SIG-M5 treated with dmso at 0.1 percent for 504 hours (cell line): ENCODE measurements at regions not wholly inside any gene's neighbourhood (a gene's known extent, or its start where the extent isn't known, plus 50 kb on each side); places are given as distances from the start of the nearest gene placed in this dataset.

Experiments used
- DNase-seq: peaks from one replicate; lab custom pipeline; 2025; ENCODE audit not compliant: unreplicated experiment; lab: John Stamatoyannopoulos, UW

DNA sequence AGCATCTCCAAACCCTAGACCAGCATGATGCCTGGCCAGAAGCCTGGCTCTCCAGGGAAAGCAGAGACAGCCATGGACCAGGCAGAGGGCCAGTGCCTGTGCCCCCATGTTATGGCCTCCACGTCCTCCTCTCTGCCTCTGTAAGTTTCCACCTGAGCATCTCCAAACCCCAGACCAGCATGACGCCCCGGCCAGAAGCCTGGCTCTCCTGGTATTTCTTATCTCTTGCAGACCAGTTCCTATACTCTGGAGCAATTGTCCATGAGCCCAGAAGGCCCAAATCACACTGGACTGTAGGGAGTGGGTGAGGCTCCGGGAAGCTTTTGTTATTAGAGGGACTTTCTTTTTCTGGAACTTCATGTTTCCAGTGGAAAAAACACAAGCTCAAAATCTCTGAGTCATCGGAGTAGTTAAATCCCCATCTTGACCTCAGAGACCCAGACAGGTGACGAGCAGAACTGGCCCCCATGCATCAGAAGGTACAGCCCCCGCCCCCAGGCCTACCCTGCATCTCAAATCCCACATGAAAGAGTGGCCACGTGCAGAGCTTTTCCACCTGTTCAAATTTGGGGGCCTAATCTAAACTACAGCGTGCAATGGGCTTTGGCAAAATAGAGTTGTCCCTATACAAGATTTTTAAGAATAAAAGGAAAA lies 110.2 kb upstream of the FOXQ1 start:
- no peak for DNase-seq

DNA sequence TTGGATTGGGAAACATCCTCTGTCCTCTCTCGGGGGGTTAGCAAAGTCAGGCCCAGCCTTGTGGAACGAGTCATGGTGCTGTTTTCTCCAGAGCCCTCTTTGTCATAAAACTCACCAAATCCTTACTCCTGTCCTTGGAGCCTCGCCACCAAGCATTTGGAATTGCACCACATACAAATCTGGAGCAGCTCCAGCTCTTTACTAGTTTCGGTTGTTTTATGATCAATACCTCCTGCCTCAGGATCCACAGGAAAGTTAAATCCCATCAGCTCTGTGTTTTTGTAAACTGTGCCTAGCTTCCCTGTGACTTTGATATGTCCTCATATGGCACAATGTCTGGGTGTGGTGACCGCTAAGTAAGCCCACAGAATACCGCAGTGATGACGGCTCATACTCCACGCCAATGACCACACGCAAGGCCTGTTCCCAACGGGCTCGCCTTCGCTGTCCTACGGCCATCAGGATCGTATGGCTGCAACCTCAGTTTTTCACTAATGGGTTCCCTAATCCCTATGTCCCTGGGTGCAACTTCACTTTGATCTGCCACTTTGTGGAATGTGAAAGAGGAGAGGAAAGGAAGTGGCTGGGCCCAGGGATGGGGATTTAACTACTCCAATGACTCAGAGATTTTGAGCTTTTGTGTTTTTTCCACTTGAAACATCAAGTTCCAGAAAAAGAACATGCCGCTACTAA lies 111.3 kb upstream of the FOXQ1 start:
- no peak for DNase-seq

DNA sequence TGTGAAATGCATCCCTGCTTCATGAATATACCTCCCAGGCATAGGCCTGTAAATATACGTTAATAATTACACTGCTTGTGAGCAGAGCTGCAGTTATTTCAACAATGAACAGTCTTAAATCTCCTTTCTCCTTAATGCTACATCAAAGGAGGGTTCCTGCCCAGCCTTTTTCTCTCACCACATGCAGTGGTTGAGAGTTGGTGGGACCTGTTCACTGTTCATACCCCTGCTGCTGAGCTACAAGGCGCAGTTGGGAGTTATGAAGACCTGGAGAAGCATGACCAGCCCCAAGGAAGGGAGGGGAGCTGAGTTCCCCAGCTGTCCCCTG lies 111.9 kb upstream of the FOXQ1 start:
- DNase-seq, result no peak

DNA sequence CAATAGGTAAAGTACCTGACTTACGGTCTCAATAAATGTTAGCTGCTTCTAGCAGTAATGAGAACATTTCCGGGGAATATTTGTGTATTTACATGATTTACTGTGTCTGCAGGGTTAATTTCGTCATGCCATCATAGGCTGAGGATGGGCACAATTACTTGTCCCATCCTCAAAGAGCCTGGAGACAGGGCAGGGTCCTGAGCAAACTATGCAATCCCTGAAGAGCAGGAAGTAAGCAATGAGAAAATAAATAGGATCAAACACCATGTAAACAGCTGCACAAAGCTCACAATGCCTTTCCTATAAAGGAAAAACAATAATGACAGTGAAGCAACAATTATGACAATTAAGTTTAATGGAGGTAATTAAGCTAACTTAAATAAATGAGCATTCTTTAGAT lies 114.6 kb upstream of the FOXQ1 start:
- no peak for DNase-seq

DNA sequence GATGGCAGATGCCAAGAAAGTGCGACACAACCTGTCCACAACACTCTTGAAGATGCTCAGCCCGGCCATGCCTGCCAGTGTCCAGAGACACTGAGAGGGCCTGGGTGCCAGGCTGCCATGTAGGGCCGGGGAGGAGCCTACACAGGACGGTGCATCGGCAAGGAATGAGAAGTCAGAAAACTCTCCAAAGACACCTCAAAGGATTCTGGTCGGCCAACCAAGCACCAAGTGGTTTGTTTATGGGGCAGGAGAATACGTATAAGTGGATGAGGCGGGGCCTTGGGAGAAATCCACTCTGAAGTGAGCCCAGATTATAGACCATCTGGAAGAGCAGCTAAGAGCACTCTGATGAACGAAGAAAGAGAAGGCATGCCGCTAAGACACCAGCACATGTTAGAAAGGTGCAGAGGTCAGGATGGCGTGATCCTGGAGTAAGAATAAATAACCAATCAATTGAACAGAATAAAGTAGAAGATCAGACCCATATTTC lies 120.7 kb upstream of the FOXQ1 start:
- DNase-seq, result no peak

DNA sequence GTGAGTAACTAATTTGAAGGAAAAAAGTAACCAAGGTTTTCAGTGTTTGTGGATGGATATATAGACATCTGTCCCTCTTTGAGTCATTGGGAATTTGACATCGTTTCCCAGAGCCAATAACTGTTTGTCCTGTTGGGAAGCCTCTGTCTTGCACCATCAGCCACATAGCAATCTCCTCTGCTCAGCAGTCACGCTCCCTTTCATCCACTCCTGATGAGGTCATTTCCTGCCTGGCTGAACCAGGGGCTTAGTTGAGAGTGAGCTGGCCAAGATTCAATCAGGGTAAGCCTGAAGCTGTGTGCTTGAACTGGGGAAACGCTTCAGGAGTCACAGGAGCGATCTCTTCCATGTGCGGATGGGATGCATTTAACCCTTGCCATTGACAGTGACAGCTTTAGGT lies 121.5 kb upstream of the FOXQ1 start:
- DNase-seq, result no peak

DNA sequence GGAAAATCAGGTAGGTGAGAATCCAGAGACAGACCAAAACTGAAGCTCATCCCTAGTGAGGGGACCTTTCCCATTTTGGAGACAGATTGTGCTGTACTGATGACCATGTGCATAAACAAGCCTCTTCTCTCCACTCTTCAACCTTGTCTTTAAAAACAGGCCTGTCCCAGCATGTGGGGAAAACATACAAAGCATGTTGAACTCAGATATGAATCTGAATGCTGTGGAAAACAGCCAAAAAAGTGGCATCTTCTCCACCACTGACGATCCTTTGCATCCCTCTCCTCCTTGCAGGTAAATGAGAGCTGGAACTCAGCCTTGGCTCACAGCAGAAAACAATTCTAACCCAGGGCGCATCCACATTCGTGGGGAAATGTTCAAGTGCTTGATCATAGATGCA lies 123.7 kb upstream of the FOXQ1 start:
- no peak for DNase-seq

DNA sequence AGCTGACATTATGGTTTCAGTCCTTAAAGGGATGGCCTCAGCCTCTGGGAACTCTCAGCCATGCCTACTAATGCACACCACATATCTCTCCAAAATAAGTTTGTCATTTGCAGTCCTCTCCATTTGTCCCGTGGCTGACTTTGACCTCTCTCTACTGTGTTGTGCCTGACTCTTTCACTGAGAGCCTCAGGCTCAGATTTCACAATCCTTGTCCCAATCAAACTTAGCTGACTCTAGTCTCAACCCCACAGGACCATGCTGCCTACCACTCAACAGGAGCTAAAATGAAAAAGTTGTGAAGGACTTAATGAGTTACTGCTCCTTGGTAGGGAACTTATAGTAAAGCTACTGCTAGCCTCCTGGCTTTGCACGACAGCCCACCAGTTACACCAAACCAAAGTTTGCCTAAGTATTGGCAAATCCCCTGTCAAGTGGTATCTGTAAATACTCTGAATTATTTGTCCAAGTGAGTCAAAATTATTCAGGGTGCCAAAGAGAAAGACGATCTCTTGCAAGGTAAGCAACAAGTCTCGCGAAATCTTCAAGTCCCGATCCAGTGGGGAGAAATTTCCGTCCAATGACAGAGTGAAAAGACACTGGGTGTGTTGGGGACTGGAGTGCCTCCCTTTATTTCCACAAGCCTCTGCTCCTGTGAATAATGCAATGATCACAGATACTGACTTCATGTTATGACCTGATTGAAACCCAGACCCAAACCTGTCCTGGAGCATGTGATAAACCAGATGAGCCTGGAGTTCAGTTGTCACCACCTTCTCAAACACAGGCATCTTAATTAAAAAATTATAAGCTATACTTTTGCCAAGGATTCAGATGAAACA lies 124.4 kb upstream of the FOXQ1 start:
- DNase-seq, result no peak

DNA sequence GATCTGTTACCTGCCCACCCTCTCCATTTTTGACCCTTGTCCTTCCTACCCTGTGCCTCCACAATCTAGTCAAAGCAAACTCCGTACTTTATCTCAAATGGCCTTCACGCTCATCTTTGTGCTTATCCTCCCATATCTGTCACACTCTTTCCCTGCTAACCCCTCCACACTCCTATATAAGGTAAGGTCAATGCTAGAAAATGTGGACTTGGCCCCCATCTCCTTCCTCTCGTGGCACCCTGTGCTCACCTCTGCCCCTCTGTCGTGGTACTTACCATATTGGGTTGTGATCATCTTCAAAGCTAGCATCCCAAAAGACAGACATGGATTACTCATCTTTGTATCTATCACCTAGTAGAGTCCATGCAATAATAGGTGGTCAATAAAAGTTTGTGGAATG lies 127.6 kb upstream of the FOXQ1 start:
- DNase-seq, result no peak

DNA sequence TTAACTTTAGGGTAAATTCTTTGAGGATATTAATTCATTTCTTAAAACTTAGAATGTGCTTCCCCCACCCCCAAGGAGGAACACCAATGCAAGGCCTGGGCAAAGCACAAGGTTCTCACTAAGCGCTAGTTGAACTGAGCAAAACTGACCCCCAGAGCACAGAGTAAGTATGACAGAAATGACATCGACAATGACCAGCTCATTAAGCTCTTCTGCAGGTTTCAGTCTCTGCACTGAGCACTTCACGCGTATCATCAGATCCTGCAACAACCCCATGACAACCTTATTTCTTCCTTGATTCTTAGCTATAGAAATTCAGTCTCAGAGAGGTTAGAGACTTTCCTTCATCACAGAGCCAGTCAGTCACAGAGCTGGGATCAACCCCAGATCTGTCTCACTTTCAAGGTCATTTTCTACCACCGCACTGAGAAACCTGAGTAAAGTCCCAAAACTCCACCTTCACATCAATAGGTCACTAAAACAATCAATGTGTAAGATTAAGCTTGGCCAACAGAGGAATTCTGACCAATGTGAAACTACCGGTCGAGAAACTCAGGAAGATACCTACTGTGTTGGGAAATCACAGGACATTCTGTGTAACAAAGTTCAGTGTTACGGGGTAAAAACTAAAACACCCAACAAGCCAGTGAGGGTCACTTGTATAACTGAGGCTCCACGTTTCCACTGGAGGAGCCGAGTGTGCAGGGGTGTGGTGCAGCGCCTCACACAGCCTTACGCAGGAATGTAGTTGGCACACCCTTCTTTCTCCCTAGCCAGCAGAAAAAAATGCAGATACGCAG lies 129.0 kb upstream of the FOXQ1 start:
- DNase-seq, result no peak

DNA sequence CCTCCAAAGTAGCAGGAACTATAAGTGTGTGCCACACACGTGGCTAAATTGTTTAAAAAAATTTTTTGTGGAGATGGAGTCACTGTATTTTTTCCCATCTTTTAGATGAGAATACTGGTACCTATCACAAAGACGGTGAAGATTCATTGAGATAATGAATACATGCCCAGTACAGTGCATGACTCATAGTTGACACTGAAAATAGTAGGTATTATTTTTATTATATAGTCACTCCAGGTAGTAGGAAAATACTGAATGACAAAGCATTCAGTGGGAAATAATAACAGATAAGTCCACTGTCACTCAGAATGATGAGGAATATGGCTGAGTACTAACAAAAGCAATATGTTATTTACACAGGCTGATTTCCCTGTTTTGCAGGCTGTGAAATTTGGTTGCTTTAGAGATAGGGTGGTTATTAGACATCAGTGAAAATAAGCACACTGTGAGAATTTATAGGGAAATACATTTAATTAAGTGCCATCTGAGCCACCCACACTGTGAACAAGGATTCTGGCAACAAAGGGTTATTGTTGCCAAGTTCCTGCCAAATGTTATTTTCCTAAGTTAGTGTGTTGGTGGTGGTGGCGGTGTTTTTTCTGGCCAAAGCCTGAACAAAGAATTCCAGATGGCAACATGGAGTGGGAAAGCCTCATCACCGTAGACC lies 129.8 kb upstream of the FOXQ1 start:
- no peak for DNase-seq

DNA sequence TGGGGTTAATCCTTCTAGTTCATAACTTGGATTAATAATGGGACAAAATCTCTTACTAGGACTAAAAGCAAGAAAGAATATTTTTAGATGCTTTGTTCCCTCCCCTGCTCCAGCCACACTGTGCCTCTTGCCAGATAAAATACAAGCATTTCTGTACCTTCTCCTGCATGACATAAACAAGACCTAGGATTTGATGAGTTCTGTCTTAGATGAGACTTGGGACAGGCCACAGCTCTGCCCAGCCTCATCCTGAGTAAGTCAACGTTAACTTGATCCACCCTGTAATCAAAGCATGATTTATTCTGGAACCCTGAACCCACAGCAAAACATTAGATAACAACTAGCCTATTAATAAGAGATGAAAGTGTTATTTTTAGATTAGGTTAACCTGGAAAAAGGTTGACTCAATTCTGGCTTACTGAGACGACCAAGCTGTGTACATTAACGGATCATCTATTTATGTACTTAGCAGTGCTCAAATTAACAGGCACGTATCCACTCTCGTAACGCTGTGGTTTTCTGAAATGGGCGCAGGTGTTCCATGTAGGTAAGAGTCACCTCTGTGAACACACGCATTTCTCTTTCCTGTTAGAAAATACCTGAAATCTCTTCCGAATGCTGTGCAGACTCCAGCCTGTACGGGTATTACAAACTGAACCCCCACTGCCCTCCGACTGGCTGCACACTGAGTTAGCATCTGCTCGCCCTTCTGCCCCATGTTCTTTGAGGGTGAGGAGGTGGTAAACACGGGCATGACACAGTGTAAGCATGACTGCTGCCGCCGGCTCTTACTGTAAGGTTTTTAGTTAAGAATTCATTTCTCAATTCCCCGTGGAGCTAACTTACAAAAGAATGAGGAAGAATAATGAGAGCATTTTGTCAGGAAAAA lies 132.1 kb upstream of the FOXQ1 start:
- DNase-seq, result no peak

DNA sequence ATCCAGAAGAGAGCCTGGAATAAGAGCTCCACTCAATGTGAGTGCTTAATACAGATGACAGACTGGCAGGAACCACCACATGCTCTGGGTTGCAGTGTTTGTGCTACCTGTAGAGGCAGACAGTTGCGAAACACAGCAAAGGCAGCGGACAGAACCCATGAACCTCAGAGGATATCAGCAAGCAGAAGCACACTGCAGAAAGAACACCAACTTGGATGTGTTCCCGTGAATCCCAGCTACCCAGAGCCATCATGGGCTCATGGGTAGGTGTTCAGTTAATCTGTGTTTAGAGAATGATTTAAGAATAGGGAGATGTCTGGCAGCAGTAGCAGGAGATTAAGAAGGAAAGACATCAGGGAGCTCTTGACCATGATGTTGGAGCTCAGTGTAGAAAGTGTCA lies 133.3 kb upstream of the FOXQ1 start:
- no peak for DNase-seq

DNA sequence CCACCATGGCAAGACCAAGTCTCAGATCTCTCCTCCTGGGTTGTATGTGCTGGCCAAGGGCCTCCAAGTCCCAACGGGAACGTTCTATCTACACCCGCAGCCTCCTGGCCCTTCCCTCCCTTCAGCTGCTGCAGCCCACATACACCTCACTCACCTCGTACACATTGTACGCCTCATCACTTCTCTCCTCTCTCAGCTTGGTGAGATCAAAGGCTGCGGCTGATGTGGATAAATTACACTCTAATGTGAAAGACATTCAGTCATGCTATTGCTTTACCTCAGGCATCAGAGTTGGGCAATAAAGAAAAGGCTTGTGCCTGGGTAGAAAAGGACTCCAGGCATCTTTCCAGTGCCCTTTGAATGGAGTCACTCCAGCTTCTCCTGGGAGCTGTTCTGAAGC lies 135.3 kb upstream of the FOXQ1 start:
- DNase-seq, result no peak

DNA sequence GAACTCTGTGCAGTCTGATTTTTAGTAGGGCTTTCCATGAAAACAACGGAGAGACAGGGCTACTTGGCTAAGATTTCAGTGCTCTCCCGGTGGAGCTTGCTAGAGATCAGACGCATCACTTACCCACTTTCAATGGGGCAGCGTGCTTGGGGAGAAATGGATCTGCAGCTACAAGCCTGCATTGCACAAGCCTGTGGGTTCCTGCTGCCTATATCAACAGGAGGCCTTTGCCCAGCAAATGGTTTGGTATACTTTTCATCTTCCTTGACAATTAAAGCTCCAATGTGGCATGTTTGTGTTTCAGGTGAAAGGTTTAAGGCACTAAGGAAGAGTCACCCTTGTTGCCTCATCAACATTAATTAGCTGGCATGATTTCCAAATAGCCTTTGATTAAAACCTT lies 136.0 kb upstream of the FOXQ1 start:
- DNase-seq, result no peak

DNA sequence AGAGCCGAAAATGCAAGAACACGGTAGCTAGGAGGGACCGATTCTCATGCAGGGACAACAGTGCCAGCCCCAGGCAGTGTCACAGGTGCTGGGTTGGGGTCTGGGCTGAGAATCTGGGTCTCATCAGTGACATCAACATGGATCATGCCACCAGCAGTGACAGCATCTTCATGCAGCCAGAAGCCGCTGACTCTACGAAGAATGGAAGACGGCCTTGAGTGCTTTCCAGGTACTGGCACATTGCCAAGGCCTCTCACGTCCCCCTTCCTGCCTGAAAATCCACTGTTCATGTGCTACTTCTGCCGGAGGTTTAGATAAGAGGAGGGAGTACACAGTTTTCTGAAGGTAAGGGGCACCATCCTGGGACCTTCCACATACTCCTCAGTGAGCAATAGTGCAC lies 141.1 kb upstream of the FOXQ1 start:
- no peak for DNase-seq

DNA sequence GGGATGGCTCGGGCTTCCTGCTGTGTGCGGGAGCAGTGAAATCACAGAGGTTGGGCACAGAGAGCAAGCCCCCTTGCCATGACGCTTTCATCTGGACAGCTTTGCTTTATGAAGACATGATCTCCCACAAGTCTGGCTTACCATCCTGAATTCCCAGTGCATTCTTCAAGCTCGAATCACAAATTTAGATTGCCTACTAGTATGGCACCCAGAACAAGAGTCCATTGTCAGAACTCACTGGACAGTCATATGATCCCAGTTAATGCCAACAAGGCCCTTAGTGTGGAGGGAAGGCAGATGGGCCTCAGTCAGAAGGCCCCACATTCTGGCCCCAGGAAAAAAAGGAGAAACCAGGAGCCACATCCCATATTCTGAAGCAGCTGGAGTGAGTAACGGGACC lies 147.3 kb upstream of the FOXQ1 start:
- DNase-seq, result no peak

DNA sequence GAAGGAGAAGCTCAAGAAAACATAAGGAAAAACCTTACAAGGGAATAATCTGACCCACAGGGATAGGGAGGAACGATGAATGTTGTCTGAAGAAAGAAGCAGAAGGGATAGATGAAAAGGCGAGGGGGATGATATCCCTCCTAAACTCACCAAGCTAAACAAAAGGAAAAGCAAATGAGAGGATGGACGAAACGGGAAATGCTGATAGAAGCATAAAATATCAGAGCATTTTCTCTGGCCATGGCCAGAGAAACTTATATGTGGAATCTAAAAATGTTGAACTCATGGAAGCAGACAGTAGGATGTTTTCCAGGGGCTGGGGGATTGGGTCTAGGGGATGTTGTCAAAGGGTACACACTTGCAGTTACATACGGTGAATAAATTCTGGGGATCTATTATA lies 148.4 kb upstream of the FOXQ1 start:
- DNase-seq, result no peak

DNA sequence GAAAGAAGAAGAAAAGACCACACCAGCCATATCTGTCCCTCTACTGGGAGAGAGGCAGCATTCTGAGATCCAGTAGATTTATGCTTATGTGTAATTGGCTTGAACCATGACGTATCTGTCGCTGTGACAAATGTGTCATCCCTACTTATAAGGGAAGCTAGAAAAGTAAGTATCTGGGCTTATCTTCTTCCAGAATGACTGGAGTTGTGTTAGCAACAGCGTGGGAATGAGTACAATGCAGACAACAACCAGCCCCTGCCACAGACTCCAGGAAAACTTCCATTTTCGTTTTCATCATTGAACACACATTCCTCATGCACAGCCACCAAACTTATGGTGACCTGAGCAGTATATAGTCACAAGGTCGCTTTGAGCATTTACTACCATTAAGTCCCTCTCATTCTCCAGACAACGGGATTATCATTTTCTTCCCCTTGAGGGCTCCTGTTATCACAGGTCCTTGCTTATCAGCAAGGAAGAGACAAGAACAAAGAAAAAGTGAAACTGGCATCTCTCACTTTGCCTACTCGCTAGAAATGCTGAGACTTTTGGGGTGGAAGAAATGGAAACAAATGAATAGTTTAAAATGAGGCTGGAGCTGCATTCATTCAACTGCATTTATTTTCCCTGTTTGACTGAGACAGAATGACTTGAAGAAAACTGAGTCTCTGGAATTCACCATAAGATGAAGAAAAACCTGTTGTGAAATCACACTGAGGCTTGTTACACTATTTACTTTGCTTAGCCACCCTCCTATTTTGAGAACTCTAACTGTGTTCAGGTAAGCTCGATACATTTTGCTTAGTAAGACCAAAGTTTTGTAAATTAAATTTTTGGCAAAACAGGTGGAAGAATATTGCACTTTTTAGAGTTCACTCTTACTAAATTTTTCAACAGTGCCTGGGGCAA lies 149.3 kb upstream of the FOXQ1 start:
- DNase-seq, result no peak
